ENCODE measurements at regions not wholly inside any gene's neighbourhood (a gene's known extent, or its start where the extent isn't known, plus 50 kb on each side); places are given as distances from the start of the nearest gene placed in this dataset.
"Not testable (repeated sequence)": the region's sequence is repeated elsewhere in the genome, so short reads cannot be mapped to it uniquely, and the experiment has no call there.

DNA sequence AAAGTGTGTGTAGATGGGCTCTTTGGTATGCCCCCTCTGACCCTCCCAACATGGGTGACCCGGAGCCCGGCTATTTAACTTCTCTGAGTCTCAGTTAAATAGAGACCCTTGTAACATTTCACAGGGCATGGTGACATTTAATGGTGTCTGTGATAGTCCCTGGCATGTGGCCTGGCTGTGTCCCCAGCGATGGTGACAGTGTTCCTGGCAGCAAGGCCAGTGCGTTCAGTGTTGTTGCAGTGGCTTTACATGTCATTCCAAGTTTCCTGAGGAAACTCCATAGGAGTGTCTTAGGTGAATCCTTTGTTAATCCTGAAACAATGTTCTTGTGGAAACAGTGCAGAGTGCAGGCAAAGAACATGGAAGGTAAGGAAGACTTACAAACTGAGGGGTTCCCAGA is 137.0 kb downstream of the RAMP3 start:
- Histone ChIP-seq H3K27me3 (ENCODE audit: control insufficient read depth, insufficient read depth, low read length) (peaks cover 3% of the 10 kb centered on the region; the same call in 1 of the 2 replicates), H3K4me3 (ENCODE audit: low read depth, low read length) (no peak overlapping the region), H3K36me3 (ENCODE audit: control insufficient read depth, insufficient read depth, low read length) (no peaks in the 10 kb centered on the region)
- CTCF ChIA-PET: interaction anchor here (1.2 kb wide), 1 partner anchor 34 kb away, joined by 3 read pairs; no protein-coding TSS in a partner anchor
- no peak for DNase-seq (ENCODE audit: low read depth)
- TF ChIP-seq, protein P1, sequence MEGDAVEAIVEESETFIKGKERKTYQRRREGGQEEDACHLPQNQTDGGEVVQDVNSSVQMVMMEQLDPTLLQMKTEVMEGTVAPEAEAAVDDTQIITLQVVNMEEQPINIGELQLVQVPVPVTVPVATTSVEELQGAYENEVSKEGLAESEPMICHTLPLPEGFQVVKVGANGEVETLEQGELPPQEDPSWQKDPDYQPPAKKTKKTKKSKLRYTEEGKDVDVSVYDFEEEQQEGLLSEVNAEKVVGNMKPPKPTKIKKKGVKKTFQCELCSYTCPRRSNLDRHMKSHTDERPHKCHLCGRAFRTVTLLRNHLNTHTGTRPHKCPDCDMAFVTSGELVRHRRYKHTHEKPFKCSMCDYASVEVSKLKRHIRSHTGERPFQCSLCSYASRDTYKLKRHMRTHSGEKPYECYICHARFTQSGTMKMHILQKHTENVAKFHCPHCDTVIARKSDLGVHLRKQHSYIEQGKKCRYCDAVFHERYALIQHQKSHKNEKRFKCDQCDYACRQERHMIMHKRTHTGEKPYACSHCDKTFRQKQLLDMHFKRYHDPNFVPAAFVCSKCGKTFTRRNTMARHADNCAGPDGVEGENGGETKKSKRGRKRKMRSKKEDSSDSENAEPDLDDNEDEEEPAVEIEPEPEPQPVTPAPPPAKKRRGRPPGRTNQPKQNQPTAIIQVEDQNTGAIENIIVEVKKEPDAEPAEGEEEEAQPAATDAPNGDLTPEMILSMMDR (IDR thresholded peaks at IDR 0.05; ENCODE audit: insufficient read depth, low read depth, low read length): no peak
- POLR2A ChIA-PET: no interaction called here

GRCh38 chr7:45295222-45295621 is 137.6 kb downstream of the RAMP3 start:
- CTCF ChIA-PET: interaction anchor here (1.2 kb wide), 1 partner anchor 34 kb away, joined by 3 read pairs; no protein-coding TSS in a partner anchor
- H3K36me3 ChIP-seq (ENCODE audit: control insufficient read depth, insufficient read depth, low read length): no peaks in the 10 kb centered on the region
- TF ChIP-seq, protein P1 (IDR thresholded peaks at IDR 0.05; ENCODE audit: insufficient read depth, low read depth, low read length): no peak
- no peak for DNase-seq (ENCODE audit: low read depth)
- H3K4me3 ChIP-seq (ENCODE audit: low read depth, low read length): no peak overlapping the region
- POLR2A ChIA-PET: no interaction called here
- peaks cover 3% of the 10 kb centered on the region; the same call in 1 of the 2 replicates for H3K27me3 ChIP-seq (ENCODE audit: control insufficient read depth, insufficient read depth, low read length)

DNA sequence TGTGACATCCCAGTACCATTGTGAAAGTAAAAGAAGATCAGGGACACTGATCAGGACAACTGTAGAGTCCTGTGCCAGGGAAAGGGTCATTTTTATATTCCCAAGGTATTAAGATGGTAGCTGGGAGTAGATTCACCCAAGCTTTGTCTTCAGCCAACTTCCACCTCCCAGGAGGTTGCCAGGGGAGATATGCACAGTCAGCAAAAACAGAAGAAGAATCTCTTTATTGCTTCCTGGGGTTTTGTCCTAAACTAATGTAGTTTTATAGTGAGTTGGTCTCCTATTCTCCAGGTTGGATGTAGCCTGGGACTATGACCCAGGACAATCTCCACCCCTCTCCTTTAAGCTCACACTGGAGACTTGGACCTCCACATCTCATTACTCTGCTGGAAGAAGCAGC is 139.2 kb downstream of the RAMP3 start:
- Histone ChIP-seq H3K4me3 (ENCODE audit: low read depth, low read length) (no peak overlapping the region), H3K36me3 (ENCODE audit: control insufficient read depth, insufficient read depth, low read length) (no peaks in the 10 kb centered on the region), H3K27me3 (ENCODE audit: control insufficient read depth, insufficient read depth, low read length) (peaks cover 3% of the 10 kb centered on the region; the same call in 1 of the 2 replicates)
- CTCF ChIA-PET: interaction anchor here (0.7 kb wide), 1 partner anchor 31 kb away, joined by 3 read pairs; no protein-coding TSS in a partner anchor
- POLR2A ChIA-PET: no interaction called here
- TF ChIP-seq, protein P1 (IDR thresholded peaks at IDR 0.05; ENCODE audit: insufficient read depth, low read depth, low read length): no peak
- DNase-seq (ENCODE audit: low read depth): no peak

- Histone ChIP-seq H3K36me3 (ENCODE audit: control insufficient read depth, insufficient read depth, low read length) (no peaks in the 10 kb centered on the region), H3K27me3 (ENCODE audit: control insufficient read depth, insufficient read depth, low read length) (no peaks in the 10 kb centered on the region; the same call in 1 of the 2 replicates), H3K4me3 (ENCODE audit: low read depth, low read length) (no peak overlapping the region)
- ChIA-PET CTCF (no interaction called here), POLR2A (no interaction called here)
- TF ChIP-seq, protein P1 (IDR thresholded peaks at IDR 0.05; ENCODE audit: insufficient read depth, low read depth, low read length): no peak
- no peak for DNase-seq (ENCODE audit: low read depth)
Observed at GRCh38 chr7:45306752-45307305, 149.2 kb downstream of the RAMP3 start.

- TF ChIP-seq, protein P1 (IDR thresholded peaks at IDR 0.05; ENCODE audit: insufficient read depth, low read depth, low read length): no peak
- Histone ChIP-seq H3K36me3 (ENCODE audit: control insufficient read depth, insufficient read depth, low read length) (no peaks in the 10 kb centered on the region), H3K27me3 (ENCODE audit: control insufficient read depth, insufficient read depth, low read length) (no peaks in the 10 kb centered on the region), H3K4me3 (ENCODE audit: low read depth, low read length) (no peak overlapping the region)
- DNase-seq (ENCODE audit: low read depth): no peak
- POLR2A ChIA-PET: no interaction called here
- CTCF ChIA-PET: no interaction called here
Observed at GRCh38 chr7:45311597-45311996, 154.0 kb downstream of the RAMP3 start.

DNA sequence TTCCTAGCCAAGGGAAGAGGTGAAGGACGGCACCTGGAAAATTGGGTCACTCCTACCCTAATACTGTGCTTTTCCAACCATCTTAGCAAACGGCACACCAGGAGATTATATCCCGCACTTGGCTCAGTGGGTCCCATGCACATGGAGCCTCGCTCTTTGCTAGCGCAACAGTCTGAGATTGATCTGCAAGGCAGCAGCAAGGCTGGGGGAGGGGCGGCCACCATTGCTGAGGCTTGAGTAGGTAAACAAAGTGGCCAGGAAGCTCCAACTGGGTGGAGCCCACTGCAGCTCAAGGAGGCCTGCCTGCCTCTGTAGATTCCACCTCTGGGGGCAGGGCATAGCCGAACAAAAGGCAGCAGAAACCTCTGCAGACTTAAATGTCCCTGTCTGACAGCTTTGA is 157.9 kb downstream of the RAMP3 start:
- H3K4me3 ChIP-seq (ENCODE audit: low read depth, low read length); H3K36me3 ChIP-seq (ENCODE audit: control insufficient read depth, insufficient read depth, low read length); POLR2A ChIA-PET; CTCF ChIA-PET; DNase-seq (ENCODE audit: low read depth); H3K27me3 ChIP-seq (ENCODE audit: control insufficient read depth, insufficient read depth, low read length): not testable (repeated sequence)
